ENCODE measurements at regions not wholly inside any gene's neighbourhood (a gene's known extent, or its start where the extent isn't known, plus 50 kb on each side); places are given as distances from the start of the nearest gene placed in this dataset.

GRCh38 chr11:116431842-116432241 is 340.9 kb downstream of the BUD13 start:
- no peak overlapping the region for H3K27ac ChIP-seq
- DNase-seq (ENCODE audit: low spot score in 2 of 2): no peak
- WGBS: 67% methylated on average over 1 of the region's 1 CpG
- TF ChIP-seq POLR2A (IDR thresholded peaks at IDR 0.05) (no peak), POLR2AphosphoS5 (IDR thresholded peaks at IDR 0.05) (no peak), EP300 (IDR thresholded peaks at IDR 0.05) (no peak), CTCF (IDR thresholded peaks at IDR 0.05) (no peak)
- H3K36me3 ChIP-seq: no peaks in the 10 kb centered on the region
- H3K4me3 ChIP-seq: no peak overlapping the region
- H3K27me3 ChIP-seq: peaks cover 4% of the 10 kb centered on the region
- H3K9me3 ChIP-seq: no peaks in the 10 kb centered on the region
- H3K4me1 ChIP-seq: peaks cover 11% of the 10 kb centered on the region

- WGBS: 88% methylated on average over 4 of the region's 6 CpGs
- Histone ChIP-seq H3K4me3 (no peak overlapping the region), H3K36me3 (no peaks in the 10 kb centered on the region), H3K27me3 (no peaks in the 10 kb centered on the region), H3K27ac (no peak overlapping the region), H3K9me3 (no peaks in the 10 kb centered on the region), H3K4me1 (peaks cover 11% of the 10 kb centered on the region)
- no peak for DNase-seq (ENCODE audit: low spot score in 2 of 2)
- TF ChIP-seq EP300 (IDR thresholded peaks at IDR 0.05) (no peak), POLR2AphosphoS5 (IDR thresholded peaks at IDR 0.05) (no peak), POLR2A (IDR thresholded peaks at IDR 0.05) (no peak), CTCF (IDR thresholded peaks at IDR 0.05) (no peak)
Observed at GRCh38 chr11:116428638-116428975, 344.2 kb downstream of the BUD13 start.

- H3K27ac ChIP-seq: no peak overlapping the region
- no peaks in the 10 kb centered on the region for H3K36me3 ChIP-seq
- DNase-seq (ENCODE audit: low spot score in 2 of 2): no peak
- WGBS: 43% methylated on average over 10 of the region's 11 CpGs
- peaks cover 11% of the 10 kb centered on the region for H3K4me1 ChIP-seq
- no peak for TF ChIP-seq POLR2A (IDR thresholded peaks at IDR 0.05)
- no peak for TF ChIP-seq CTCF (IDR thresholded peaks at IDR 0.05)
- no peak for TF ChIP-seq POLR2AphosphoS5 (IDR thresholded peaks at IDR 0.05)
- no peak for TF ChIP-seq EP300 (IDR thresholded peaks at IDR 0.05)
- no peaks in the 10 kb centered on the region for H3K9me3 ChIP-seq
- no peak overlapping the region for H3K4me3 ChIP-seq
- H3K27me3 ChIP-seq: no peaks in the 10 kb centered on the region
Observed at GRCh38 chr11:116427903-116428637, 344.7 kb downstream of the BUD13 start.

GRCh38 chr11:116427337-116427902 is 345.4 kb downstream of the BUD13 start:
- Histone ChIP-seq H3K4me3 (no peak overlapping the region), H3K27me3 (no peaks in the 10 kb centered on the region), H3K27ac (no peak overlapping the region), H3K36me3 (no peaks in the 10 kb centered on the region), H3K4me1 (peaks cover 11% of the 10 kb centered on the region), H3K9me3 (no peaks in the 10 kb centered on the region)
- WGBS: 52% methylated on average over 3 of the region's 3 CpGs
- no peak for DNase-seq (ENCODE audit: low spot score in 2 of 2)
- TF ChIP-seq POLR2A (IDR thresholded peaks at IDR 0.05) (no peak), CTCF (IDR thresholded peaks at IDR 0.05) (no peak), POLR2AphosphoS5 (IDR thresholded peaks at IDR 0.05) (no peak), EP300 (IDR thresholded peaks at IDR 0.05) (no peak)

GRCh38 chr11:116426761-116427160 is 346.0 kb downstream of the BUD13 start:
- no peak overlapping the region for H3K27ac ChIP-seq
- TF ChIP-seq CTCF (IDR thresholded peaks at IDR 0.05): no peak
- no peak for TF ChIP-seq POLR2AphosphoS5 (IDR thresholded peaks at IDR 0.05)
- TF ChIP-seq POLR2A (IDR thresholded peaks at IDR 0.05): no peak
- TF ChIP-seq EP300 (IDR thresholded peaks at IDR 0.05): no peak
- H3K9me3 ChIP-seq: no peaks in the 10 kb centered on the region
- 62% methylated on average over 1 of the region's 1 CpG for WGBS
- H3K36me3 ChIP-seq: no peaks in the 10 kb centered on the region
- no peak overlapping the region for H3K4me3 ChIP-seq
- no peak for DNase-seq (ENCODE audit: low spot score in 2 of 2)
- H3K27me3 ChIP-seq: no peaks in the 10 kb centered on the region
- H3K4me1 ChIP-seq: peaks cover 11% of the 10 kb centered on the region

All from suprapubic skin (tissue), 4 donors.